ENCODE measurements at regions not wholly inside any gene's neighbourhood (a gene's known extent, or its start where the extent isn't known, plus 50 kb on each side); places are given as distances from the start of the nearest gene placed in this dataset.

DNA sequence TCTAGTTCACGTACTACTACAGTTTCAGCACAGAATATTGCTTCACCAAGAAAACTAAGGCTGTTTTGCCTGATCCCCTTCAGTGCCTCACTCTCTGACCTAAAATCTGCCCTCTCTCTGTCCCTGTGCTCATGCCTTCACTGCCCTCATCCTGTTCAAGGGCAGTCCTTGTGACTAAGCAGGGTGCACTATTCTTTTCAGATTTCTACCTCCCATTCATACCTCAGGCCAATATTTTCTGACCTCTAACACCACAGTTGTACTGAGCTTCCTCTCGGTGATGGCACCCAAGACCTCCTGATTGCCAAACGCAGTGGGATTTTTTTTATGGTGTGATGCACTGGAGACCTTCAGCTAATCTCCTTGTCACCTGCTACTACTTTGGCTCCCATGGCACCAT is 57.7 kb upstream of the GADD45A start:
- DNase-seq (no peak), ATAC-seq (no peak)
- intact Hi-C loops (cut with micrococcal nuclease) = no loop called here

DNA sequence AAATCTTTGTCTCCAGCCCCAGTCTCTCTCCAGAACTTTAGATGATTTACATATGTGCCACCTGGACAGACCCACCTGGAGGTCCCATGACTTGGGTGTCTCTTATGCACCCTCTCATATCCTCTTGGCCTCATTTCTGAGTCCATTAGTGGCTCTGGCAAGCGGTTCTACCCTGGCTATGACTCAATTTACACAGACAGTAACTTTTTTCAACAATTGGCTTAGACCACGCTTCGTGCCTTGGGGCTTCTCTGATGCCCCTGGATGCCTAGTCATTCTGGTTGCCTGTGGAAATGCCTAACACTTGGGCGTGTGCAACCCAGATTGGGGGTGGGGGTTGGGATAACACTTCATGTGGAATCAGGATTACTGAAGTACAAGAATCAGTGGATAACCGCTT is 57.1 kb upstream of the GADD45A start:
- DNase-seq (no peak), ATAC-seq (no peak)
- intact Hi-C loops (cut with micrococcal nuclease) = no loop called here

DNA sequence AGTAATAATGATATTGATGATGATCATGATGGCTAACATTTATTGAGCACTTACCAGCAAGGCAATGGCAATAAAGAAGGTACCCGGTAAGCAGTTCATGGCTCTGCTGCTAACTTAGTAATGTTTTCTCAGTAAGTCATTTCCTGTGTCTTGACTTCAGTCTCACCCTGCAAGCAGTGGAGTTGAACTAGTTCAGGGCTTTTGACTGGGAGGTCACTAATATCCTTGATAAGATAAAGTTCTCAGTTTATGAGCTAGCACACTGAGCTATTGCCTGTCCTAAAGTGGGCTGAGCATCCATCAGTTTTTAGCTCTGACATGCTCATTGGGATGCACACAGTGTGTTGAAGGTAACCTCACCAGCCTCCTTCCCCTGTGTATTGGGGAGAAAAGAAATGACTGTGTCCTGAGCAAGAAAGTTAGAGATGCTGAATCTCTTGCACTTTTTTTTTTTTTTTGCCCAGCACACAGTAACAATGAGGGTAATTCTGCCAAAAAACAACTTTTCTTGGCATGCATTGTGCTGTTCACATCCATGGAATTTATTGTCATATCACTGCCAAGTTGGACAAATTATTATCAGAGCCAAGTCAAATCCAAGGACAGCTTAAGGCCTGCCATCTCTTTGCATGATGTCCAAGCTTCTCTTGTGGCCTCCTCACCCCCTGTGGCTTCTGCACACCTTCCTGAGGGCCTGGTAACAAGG is 55.5 kb upstream of the GADD45A start:
- DNase-seq (no peak), ATAC-seq (peak; percentile 22)
- intact Hi-C loops (cut with micrococcal nuclease) = no loop called here

DNA sequence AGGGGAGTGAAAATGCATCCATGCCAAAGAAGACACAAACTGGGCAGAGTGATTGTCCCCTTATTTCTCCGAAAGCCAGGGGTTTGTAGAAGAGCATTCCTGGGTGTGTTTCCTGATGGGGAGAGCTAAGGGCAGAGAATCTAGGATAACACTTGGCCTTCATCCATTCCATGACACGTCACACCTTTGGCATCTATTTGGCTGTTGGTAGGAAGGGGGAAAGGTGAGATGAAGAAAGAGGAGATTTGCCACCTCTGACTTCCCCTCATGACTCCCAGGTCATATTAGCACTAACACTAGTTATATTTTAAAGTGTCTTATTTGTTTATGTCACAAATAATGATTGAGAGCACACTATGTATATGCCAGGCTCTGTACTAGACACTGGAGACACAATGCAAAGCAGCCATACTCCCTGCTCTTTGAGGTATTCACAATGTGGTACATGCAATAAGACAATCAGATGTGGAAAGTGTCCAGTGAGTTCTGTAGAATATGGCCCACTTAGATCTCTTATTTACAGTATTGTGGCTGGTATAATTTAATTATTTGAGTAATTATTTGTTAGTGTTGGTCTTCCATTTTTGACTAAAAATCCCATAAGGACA is 54.5 kb upstream of the GADD45A start:
- no peak for ATAC-seq
- intact Hi-C loops (cut with micrococcal nuclease) = no loop called here

DNA sequence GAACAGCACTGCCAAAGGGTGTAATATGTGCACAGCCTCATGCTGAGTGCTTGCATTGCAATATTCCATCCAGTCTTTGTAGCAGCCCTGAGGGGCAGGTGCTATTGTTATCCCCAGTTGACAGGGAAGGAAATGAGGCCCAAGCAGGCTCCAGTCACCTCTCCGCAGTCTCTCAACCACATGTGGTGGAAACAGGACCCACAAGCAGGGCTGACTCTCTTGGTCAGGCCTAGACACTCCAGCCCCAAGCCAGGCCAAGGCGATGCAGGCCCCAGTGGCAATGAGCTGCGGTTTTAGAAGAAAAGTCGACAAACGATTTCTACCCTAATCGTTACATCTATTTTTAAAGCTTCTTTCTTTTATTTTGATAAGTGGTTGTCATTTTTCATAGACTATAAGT is 52.6 kb upstream of the GADD45A start:
- no peak for ATAC-seq
- DNase-seq = no peak
- intact Hi-C loops (cut with micrococcal nuclease) = no loop called here

More for the DNA sequence above, 54.5 kb upstream of the GADD45A start:
- DNase-seq = no peak

DNA sequence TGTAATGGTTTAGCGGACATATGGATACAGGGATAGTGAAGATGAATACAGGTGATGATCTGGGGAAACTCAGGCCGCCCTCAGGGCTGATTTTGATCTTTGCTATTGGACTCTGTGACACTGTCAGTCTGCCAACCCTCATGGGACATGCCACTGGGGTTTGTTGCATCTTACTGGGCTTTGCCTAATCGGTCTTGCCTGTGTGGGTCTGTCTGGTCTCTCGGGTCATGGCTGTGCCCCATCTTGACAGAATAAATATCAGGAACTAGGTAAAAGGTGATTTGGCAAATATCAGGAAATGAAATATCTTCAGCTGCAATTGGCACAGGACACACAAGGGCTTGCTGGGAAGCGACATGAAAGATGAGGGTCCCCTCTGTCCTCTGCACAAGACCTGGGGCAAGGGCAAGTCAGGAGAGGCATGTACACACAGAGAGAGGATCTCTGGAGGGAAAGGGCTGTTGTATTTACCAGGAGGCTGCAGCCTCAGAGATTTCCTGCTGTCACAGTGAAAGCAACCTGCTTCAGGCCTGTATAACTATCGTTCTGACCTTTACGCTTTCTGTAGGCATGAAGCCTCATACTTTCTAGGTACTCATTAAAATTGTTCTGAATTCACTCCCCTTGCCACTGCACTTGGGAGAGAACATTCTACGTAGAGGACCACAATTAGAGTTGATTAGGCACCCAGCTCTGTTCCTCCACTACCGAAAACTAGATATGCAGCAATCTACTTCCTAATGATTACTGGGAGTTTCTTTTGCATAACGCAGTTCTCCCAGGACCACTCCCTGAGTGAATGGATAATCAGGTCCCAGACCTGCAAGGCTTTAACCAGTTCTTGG is 52.0 kb upstream of the GADD45A start:
- DNase-seq (no peak), ATAC-seq (no peak)
- intact Hi-C loops (cut with micrococcal nuclease) = no loop called here

DNA sequence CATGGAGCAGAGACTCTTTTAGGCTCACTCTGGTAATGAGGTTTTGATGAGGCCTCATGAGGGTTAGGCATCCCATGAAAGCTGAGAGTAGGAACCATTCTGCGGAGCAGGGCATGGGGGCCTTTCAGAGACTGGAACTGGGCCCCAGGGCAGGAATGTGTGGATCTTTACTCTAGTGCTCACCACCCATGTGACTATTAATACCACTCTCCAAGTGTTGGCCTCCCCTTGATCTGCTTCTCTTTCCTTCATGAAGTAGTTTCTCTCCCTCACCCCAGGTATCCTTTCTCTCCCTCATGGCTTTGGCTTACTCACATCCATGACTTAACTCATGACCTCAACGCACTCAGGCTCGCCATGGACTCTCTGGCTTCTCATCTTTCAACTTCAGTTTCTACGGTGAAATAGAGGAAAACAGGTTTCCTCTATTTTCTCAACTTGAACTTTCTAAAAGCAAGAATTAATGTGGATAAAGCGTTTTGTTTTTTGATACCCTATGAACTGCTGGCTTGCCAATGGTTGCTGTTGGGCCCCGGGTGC is 50.5 kb upstream of the GADD45A start:
- DNase-seq (no peak), ATAC-seq (no peak)
- intact Hi-C loops (cut with micrococcal nuclease) = no loop called here

DNA sequence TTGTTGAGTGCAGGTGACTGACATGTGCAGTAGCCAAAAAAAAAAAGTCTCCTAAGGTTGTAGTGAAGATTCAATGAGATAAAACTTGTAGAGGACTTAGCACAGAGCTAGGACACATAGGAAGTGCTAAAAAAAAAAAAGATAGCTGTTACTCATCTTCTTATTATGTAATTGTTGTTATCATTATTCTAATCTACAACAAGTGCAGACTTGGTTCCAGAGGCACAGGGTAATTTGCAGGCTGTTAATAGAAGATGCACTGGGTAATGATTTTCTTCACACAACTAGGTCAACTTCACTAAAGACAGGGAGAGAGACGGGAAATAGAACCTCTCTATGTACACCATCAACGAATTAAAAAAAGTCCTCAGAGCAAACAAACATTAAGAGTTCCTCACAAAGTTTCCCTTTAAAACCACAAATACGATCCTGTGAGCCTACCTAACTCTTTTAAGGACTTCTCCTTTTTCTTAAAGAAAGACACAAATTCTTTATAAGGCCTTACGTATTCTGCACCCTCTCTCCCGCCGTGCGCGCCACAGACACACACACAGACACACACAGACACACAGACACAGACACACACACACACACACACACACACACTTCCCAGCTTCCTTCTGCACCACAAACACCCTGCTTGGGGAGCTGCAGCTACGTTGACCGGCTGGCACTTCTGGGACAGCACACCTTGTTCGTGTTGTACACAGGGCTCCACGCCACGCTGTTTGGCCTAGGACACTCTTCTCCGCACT is 49.8 kb upstream of the GADD45A start:
- intact Hi-C loops (cut with micrococcal nuclease) = no loop called here
- ATAC-seq = no peak
- no peak for DNase-seq

Data from left ventricle myocardium superior (tissue), 1 donor.